HEK293T (cell line): ENCODE measurements at regions not wholly inside any gene's neighbourhood (a gene's known extent, or its start where the extent isn't known, plus 50 kb on each side); places are given as distances from the start of the nearest gene placed in this dataset.

Experiments
- ARNT ChIP-seq: fragments of 450-650 bp; IDR thresholded peaks from 2 replicates; pipeline ENCODE4 v1.6.1; 2017; ENCODE audit warnings: mild to moderate bottlenecking
- CTBP1 ChIP-seq: fragments of 450-650 bp; IDR thresholded peaks from 2 replicates; pipeline ENCODE4 v1.6.1; 2016; ENCODE audit warnings: borderline replicate concordance
- ELF4 ChIP-seq: fragments of 450-650 bp; IDR thresholded peaks from 2 replicates; pipeline ENCODE4 v1.6.1; 2017; ENCODE audit warnings: antibody characterized with exemption
- FOXA1 ChIP-seq: fragments of 450-650 bp; IDR thresholded peaks from 2 replicates; pipeline ENCODE4 v1.6.1; 2016; ENCODE audit warnings: mild to moderate bottlenecking
- FOXK2 ChIP-seq: fragments of 450-650 bp; IDR thresholded peaks from 2 replicates; pipeline ENCODE4 v1.6.1; 2016; ENCODE audit warnings: mild to moderate bottlenecking
- FOXM1 ChIP-seq: fragments of 450-650 bp; IDR thresholded peaks from 2 replicates; pipeline ENCODE4 v1.6.1; 2017; ENCODE audit warnings: mild to moderate bottlenecking, borderline replicate concordance
- LEF1 ChIP-seq: fragments of 450-650 bp; IDR thresholded peaks from 2 replicates; pipeline ENCODE4 v1.6.1; 2017; ENCODE audit warnings: mild to moderate bottlenecking, borderline replicate concordance
- NFRKB ChIP-seq: fragments of 450-650 bp; IDR thresholded peaks from 2 replicates; pipeline ENCODE4 v1.6.1; 2016; ENCODE audit warnings: mild to moderate bottlenecking, moderate library complexity
- SP1 ChIP-seq: fragments of 450-650 bp; IDR thresholded peaks from 2 replicates; pipeline ENCODE4 v1.6.1; 2017
- SUZ12 ChIP-seq: fragments of 450-650 bp; IDR thresholded peaks from 2 replicates; pipeline ENCODE4 v1.6.1; 2016; ENCODE audit warnings: mild to moderate bottlenecking
- TARDBP ChIP-seq: fragments of 450-650 bp; IDR thresholded peaks from 2 replicates; pipeline ENCODE4 v1.6.1; 2016
- ZNF384 ChIP-seq: fragments of 450-650 bp; IDR thresholded peaks from 2 replicates; pipeline ENCODE4 v1.6.1; 2016

DNA sequence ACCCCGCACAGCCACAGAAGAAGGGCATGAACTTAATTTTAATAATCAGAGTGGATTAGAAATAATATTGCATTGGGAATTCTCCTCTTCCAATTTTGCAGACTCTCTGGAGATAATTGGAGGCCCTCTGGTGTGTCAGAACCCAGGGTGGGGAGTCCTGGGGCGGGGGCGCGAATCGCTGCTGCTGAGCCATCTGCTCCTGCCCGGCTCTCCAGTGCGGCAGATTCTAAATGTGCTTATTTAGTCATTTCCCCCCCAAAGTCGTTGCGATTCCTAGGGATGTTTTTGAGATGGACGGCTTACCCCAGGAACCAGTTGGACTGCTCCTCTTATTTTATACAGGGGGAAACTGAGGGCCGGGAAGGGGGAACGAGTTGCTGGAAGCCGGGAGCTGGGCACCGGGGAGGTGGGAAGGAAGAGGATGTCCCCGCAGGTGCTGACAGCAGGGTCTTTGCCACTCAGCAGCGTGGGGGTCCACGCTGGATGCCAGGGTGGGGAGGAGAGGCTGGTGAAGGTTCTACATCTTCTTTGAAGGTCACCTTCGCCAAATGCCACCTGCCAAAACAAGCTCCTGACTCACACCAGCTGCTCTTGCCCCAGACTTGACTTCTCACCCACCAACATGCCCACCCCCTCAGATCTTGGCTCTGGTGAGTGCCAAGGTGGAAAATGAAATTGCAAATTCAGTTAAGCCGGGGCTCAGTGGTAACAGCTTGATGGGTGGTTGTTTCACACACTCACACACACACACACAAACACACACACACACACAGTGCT lies 91.3 kb upstream of the PRR23E start:
- no peak for TF ChIP-seq TARDBP
- TF ChIP-seq ARNT = no peak
- no peak for TF ChIP-seq FOXM1
- no peak for TF ChIP-seq FOXA1
- no peak for TF ChIP-seq CTBP1
- no peak for TF ChIP-seq LEF1
- TF ChIP-seq SUZ12 = no peak
- TF ChIP-seq SP1 = no peak
- no peak for TF ChIP-seq FOXK2
- TF ChIP-seq NFRKB = no peak
- TF ChIP-seq ELF4 = no peak
- TF ChIP-seq ZNF384 = no peak
